ENCODE measurements at regions not wholly inside any gene's neighbourhood (a gene's known extent, or its start where the extent isn't known, plus 50 kb on each side); places are given as distances from the start of the nearest gene placed in this dataset.
A peak's percentile ranks its signal among the peaks of the same experiment; 100 is the strongest.

DNA sequence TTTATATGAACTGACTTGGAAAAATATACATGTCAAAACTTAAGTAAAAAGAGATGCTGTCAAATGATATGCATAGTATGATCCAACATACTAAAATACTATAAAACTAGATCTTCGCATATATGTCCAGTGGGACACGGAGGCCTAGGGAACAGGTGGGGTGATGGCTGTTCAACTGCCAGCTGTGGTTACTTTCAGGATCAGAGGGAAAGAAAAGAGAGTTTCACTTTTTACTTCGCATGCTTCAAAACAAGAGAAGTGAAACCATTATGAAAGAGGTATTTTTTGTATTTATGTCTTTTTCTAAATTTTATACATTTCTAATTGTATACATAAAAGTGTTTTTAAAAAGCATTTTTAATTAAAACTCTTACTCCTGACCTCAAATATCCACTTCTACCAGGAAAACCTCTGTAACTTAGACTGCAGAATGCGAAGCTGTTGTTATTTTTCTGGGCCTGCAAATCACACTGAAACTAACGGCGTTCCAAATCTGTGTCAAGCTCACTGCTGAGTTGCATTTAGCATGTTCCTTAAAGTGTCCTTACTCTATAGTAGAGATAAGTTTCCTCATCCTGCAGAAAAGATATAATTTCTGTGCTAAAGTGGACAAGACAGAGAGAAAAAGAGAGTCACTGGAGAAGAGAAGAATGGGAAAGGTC lies 97.8 kb upstream of the SLC35G4 start:
- TF ChIP-seq, protein P1, sequence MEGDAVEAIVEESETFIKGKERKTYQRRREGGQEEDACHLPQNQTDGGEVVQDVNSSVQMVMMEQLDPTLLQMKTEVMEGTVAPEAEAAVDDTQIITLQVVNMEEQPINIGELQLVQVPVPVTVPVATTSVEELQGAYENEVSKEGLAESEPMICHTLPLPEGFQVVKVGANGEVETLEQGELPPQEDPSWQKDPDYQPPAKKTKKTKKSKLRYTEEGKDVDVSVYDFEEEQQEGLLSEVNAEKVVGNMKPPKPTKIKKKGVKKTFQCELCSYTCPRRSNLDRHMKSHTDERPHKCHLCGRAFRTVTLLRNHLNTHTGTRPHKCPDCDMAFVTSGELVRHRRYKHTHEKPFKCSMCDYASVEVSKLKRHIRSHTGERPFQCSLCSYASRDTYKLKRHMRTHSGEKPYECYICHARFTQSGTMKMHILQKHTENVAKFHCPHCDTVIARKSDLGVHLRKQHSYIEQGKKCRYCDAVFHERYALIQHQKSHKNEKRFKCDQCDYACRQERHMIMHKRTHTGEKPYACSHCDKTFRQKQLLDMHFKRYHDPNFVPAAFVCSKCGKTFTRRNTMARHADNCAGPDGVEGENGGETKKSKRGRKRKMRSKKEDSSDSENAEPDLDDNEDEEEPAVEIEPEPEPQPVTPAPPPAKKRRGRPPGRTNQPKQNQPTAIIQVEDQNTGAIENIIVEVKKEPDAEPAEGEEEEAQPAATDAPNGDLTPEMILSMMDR (IDR thresholded peaks at IDR 0.05; ENCODE audit: insufficient read depth, low read depth, low read length, missing control alignments), result no peak

DNA sequence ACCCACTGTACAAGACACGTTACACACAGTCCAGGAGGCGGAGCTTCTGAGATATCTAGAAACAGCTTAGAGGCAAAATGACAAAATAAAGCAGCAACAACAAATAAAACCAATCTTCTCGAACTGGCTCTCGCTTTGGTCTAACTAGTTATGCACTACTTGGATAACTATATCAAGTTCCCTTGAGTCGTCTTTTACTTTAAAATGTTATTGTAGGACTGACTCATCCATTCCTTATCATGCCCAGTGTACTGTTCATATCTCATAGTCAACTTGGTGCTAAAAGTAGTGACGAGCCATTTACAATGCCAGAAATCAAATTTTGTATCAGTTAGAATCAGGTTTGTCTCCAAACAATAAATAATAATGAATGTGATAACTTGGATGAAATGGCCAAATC lies 102.5 kb upstream of the SLC35G4 start:
- H3K4me3 ChIP-seq (ENCODE audit: low read depth, low read length), result no peak overlapping the region
- TF ChIP-seq, protein P1 (IDR thresholded peaks at IDR 0.05; ENCODE audit: insufficient read depth, low read depth, low read length, missing control alignments), result no peak
- no peak for DNase-seq (ENCODE audit: low read depth)

More for the DNA sequence above, 97.8 kb upstream of the SLC35G4 start:
- peak; percentile 75 for DNase-seq (ENCODE audit: low read depth)
- H3K4me3 ChIP-seq (ENCODE audit: low read depth, low read length), result peak overlapping the region; percentile 21; the same call in 1 of the 2 replicates

DNA sequence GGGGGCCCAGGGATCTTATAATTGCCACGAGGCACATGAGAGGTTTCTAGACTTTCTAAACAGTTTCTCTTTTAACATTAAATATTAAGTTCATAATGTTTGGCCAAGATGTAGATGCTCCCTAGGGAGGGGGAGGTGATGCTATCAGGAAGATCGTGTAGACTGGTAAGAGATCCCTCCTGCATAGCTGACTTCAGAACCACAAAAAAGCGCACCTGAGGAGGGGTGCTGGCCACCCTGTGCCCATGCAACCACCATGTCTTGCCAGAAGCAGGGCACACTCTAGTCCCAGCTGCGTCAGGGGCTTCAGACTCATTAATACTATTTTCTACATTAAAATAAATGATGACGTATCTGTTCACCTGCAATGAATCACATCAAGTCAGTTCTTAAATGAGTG lies 103.4 kb upstream of the SLC35G4 start:
- no peak overlapping the region for H3K4me3 ChIP-seq (ENCODE audit: low read depth, low read length)
- TF ChIP-seq, protein P1 (IDR thresholded peaks at IDR 0.05; ENCODE audit: insufficient read depth, low read depth, low read length, missing control alignments), result no peak
- no peak for DNase-seq (ENCODE audit: low read depth)

DNA sequence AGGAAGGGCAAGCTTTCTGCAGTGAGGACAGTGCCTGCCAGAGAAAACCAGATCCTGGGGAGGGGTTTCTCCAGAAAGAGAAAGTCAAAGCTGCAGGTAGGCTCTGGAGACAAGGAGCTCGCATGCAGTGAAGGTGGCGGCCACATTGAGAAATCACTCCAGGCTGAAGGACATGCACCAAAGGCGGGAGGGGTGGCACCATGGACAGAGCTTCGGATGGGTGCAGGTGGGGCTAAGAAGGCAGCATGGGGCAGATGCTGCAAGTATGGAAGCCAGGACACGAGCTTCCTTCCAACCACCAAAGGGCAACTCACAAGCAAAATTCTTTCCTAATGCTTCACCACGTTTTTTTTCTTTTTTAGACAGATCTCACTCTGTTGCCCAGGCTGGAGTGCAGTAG lies 104.4 kb upstream of the SLC35G4 start:
- TF ChIP-seq, protein P1 (IDR thresholded peaks at IDR 0.05; ENCODE audit: insufficient read depth, low read depth, low read length, missing control alignments), result no peak
- DNase-seq (ENCODE audit: low read depth), result no peak
- no peak overlapping the region for H3K4me3 ChIP-seq (ENCODE audit: low read depth, low read length)

DNA sequence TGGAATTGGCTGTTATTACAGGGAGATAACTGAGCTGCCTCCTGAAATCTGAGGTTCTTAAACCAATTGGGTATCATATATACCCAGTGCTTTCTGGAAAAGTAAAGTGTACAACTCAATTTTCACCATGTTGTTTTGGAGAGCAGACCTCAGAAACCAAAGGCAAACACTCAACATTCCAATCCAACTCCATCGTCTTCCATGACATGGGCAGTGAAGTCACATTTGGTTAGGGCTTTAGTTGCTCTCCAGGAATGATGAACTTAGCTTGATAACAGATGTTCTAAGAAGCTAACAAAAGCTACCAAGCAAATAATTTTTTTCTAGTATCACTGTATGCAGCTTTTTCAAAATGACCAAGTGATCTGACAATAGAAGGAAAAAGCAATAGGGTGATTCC lies 107.0 kb upstream of the SLC35G4 start:
- no peak for DNase-seq (ENCODE audit: low read depth)
- H3K4me3 ChIP-seq (ENCODE audit: low read depth, low read length), result no peak overlapping the region
- TF ChIP-seq, protein P1 (IDR thresholded peaks at IDR 0.05; ENCODE audit: insufficient read depth, low read depth, low read length, missing control alignments), result no peak

DNA sequence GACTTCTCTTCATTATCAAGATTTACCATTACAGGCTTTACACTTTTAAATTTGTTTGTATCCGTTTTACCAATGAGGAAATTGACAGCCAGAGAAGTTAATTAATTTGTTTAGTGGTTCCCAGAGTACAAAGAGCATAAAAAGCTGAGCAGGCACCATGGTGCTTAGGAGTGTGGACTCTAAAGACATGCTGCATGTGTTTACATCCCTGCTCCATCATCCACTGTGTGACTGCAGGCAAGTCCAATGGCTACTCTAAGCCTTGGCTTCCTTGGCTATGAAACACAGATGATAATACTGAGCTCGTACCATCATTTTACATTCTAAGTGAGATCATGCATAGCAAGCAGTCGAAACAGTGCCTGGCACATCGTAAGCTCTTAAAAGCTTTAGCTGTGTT lies 108.0 kb upstream of the SLC35G4 start:
- H3K4me3 ChIP-seq (ENCODE audit: low read depth, low read length), result no peak overlapping the region
- TF ChIP-seq, protein P1 (IDR thresholded peaks at IDR 0.05; ENCODE audit: insufficient read depth, low read depth, low read length, missing control alignments), result no peak
- no peak for DNase-seq (ENCODE audit: low read depth)
